Mesodermal cell (in vitro differentiated cells): ENCODE measurements at regions not wholly inside any gene's neighbourhood (a gene's known extent, or its start where the extent isn't known, plus 50 kb on each side); places are given as distances from the start of the nearest gene placed in this dataset.
"Not testable (repeated sequence)": the region's sequence is repeated elsewhere in the genome, so short reads cannot be mapped to it uniquely, and the experiment has no call there.

ENCODE experiments used
- H3K27ac ChIP-seq: 2 replicates; pipeline ENCODE4 v1.7.0; 2013; ENCODE audit warnings: mild to moderate bottlenecking, low read depth, low read length, moderate library complexity; ENCODE audit not compliant: severe bottlenecking
- H3K36me3 ChIP-seq: 2 replicates; pipeline ENCODE4 v1.7.1; 2013; ENCODE audit warnings: mild to moderate bottlenecking, low read length, moderate library complexity; ENCODE audit not compliant: control insufficient read depth, insufficient read depth
- H3K4me1 ChIP-seq: one replicate; pipeline ENCODE4 v1.7.1; 2013; ENCODE audit warnings: mild to moderate bottlenecking, low read length; ENCODE audit not compliant: insufficient read depth, control insufficient read depth, poor library complexity, severe bottlenecking
- H3K4me3 ChIP-seq: 2 replicates; pipeline ENCODE4 v1.7.0; 2013; ENCODE audit warnings: low read length, control low read depth, mild to moderate bottlenecking; ENCODE audit not compliant: insufficient read depth, poor library complexity, severe bottlenecking; ENCODE audit errors: extremely low read depth
- H3K9me3 ChIP-seq: 2 replicates; pipeline ENCODE4 v1.7.1; 2013; ENCODE audit warnings: mild to moderate bottlenecking, low read length, moderate library complexity; ENCODE audit not compliant: control insufficient read depth
- WGBS, 2 experiments: methylation state at CpG; one replicate each; pipeline ENCODE4 v1.1.5; 2013; ENCODE audit warnings: missing lambda C conversion rate in 2 of 2; ENCODE audit not compliant: insufficient coverage in 2 of 2; 5-methylcytosine and 5-hydroxymethylcytosine counted together

DNA sequence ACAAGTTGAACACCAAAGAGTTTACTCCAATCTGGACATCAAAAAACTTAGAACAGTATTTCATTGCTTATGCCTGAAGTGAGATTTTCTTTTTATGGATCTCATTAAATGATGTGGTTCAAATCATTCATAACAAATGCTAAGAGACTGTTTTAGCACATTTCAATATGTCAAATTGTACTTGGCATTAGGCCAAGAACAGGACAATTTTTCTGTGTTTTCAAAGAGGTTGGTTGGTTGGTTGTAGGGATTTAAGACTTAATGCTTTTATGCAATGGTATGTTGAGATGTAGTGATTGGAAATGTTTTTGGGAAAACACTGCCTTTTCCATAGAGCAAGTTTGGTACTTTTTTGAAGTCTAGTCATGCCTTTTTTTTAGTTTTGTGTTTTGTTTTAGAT lies 510.4 kb downstream of the ZNF674 start:
- Histone ChIP-seq H3K27ac (no peak overlapping the region), H3K36me3 (no peaks in the 10 kb centered on the region), H3K4me3 (no peak overlapping the region), H3K4me1 (no peaks in the 10 kb centered on the region), H3K9me3 (no peaks in the 10 kb centered on the region)

DNA sequence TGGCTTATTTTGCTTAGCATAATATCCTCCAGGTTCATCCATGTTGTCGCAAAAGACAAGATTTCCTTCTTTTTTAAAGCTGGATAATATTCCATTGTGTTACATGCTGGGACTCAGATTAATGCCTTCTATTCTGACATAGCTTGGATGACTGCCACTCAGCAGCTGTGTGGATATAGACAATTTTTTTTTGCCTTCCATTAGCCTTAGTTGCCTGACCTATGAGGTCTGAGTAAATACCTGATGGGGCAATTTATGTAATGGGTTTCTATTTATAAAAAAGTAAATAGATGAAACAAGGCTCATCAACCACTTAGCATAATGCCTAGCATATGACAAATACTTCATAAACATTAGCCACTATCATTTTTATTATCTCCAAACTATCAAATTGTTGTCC lies 515.4 kb downstream of the ZNF674 start:
- Histone ChIP-seq H3K4me1 (no peaks in the 10 kb centered on the region), H3K9me3 (no peaks in the 10 kb centered on the region), H3K4me3 (no peak overlapping the region), H3K36me3 (no peaks in the 10 kb centered on the region), H3K27ac (no peak overlapping the region)
- no CpG with 5 or more reads among the region's 1 CpG for WGBS, 2 experiments

DNA sequence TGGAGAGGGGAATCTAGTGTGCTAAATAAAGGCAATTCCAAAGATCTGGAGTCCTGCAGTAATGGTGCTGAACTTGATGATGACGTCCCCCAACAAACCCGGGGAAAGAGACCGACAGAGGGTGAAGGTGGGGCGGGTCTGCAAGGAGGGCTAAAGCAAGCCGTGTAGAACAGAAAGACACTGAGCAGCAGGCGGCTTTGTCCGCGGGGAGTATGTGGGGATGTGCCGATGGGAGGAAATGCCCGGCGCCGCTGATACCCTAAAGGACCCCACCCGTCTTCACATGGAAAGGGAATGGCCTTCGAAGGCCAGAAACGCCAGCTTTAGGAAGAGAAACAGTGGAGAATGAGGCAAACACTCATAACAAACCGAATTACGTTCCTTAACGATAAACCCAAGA lies 528.9 kb downstream of the ZNF674 start:
- no peak overlapping the region for H3K27ac ChIP-seq
- H3K36me3 ChIP-seq, result no peaks in the 10 kb centered on the region

DNA sequence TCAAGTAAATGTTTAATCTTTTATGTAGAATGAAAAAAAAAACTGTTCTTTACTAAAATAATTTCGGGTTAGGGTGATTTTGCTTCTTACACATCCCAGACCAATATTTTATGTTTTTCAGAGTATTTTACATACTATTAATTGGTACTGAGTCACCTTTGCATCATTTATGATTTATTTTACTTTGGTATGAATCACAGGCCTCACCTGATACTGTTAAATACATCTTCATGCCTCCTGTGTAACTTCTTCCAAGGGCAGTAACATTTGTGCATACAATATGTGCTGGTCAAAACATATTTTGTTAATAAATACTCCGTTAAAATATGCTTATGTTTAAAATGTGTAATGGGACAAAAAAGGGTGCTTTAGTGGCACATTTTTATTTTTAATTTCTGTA lies 529.6 kb downstream of the ZNF674 start:
- H3K9me3 ChIP-seq, result no peaks in the 10 kb centered on the region
- no CpG with 5 or more reads among the region's 2 CpGs for WGBS, 2 experiments
- no peaks in the 10 kb centered on the region for H3K4me1 ChIP-seq
- H3K36me3 ChIP-seq, result no peaks in the 10 kb centered on the region
- no peak overlapping the region for H3K27ac ChIP-seq
- no peak overlapping the region for H3K4me3 ChIP-seq

More for the DNA sequence above, 528.9 kb downstream of the ZNF674 start:
- Histone ChIP-seq H3K9me3 (no peaks in the 10 kb centered on the region), H3K4me3 (no peak overlapping the region), H3K4me1 (no peaks in the 10 kb centered on the region)
- WGBS, 2 experiments, result 94 to 96% methylated on average over 6 to 10 of the region's 18 CpGs

DNA sequence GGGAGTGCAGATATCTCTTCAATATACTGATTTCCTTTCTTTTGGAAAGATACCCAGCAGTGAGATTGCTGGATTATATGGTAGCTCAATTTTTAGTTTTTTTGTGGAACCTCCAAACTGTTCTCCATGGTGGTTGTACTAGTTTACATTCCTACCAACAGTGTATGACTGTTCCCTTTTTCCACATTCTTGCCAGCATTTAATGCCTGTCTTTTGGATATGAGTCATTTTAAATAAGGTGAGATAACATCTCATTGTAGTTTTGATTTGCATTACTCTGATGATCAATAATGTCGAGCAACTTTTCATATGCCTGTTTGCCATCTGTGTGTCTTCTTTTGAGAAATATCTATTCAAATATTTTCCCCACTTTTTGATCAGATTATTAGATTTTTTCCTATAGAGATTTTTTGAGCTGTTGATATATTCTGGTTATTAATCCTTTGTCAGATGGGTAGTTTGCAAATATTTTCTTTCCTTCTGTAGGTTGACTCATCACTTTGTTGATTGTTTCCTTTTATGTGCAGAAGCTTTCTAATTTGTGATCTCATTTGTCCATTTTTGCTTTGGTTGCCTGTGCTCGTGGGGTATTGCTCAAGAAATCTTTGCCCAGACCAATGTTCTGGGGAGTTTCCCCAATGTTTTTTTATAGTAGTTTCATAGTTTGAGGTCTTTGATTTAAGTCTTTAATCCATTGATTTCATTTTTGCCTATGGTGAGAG lies 552.7 kb downstream of the ZNF674 start:
- WGBS, 2 experiments, result no CpG with 5 or more reads among the region's 2 CpGs
- Histone ChIP-seq H3K4me3 (no peak overlapping the region), H3K27ac (no peak overlapping the region), H3K36me3 (no peaks in the 10 kb centered on the region), H3K4me1 (no peaks in the 10 kb centered on the region), H3K9me3 (no peaks in the 10 kb centered on the region)

DNA sequence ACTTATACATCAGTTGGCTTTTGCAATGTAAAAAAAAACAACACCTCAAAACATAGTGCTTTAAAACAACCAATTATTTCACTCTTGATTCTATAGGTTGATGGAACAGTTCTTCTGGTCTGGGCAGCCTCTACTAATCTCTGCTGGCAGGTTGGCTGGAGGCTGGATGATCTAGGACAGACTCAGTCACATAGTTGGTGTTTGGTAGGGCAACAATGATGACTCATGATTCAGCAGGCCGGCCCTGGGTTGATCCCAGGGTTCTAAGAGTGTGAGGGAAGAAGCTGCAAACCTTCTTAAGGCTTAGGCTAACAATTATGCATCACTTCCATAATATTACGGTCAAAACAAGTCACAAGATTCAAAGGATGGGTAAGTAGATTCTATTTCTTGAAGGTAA lies 558.2 kb downstream of the ZNF674 start:
- H3K9me3 ChIP-seq, result no peaks in the 10 kb centered on the region
- H3K4me3 ChIP-seq, result no peak overlapping the region
- no peaks in the 10 kb centered on the region for H3K4me1 ChIP-seq
- no peak overlapping the region for H3K27ac ChIP-seq
- no CpG with 5 or more reads among the region's 2 CpGs for WGBS, 2 experiments
- no peaks in the 10 kb centered on the region for H3K36me3 ChIP-seq

DNA sequence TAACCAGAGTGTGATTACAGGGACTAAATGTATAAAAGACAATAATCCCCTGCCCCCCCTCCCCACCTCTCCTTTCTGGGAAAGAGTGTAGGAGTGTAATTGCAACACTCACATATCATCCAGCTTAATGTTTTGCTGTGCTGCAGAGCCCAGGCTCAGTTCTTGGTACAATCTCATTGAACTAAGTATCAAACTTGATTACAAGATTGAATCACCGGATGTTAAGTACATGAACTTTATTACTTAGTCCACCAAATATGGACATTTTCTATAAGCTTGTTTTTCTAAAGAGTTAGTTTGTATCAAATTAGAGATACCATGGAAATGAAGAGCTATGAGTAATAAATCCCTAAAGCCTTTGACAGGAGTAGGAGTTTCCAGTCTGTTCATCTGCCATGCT lies 559.1 kb downstream of the ZNF674 start:
- Histone ChIP-seq H3K4me1 (no peaks in the 10 kb centered on the region), H3K4me3 (no peak overlapping the region), H3K9me3 (no peaks in the 10 kb centered on the region), H3K27ac (no peak overlapping the region), H3K36me3 (no peaks in the 10 kb centered on the region)
- no CpG with 5 or more reads among the region's 1 CpG for WGBS, 2 experiments

DNA sequence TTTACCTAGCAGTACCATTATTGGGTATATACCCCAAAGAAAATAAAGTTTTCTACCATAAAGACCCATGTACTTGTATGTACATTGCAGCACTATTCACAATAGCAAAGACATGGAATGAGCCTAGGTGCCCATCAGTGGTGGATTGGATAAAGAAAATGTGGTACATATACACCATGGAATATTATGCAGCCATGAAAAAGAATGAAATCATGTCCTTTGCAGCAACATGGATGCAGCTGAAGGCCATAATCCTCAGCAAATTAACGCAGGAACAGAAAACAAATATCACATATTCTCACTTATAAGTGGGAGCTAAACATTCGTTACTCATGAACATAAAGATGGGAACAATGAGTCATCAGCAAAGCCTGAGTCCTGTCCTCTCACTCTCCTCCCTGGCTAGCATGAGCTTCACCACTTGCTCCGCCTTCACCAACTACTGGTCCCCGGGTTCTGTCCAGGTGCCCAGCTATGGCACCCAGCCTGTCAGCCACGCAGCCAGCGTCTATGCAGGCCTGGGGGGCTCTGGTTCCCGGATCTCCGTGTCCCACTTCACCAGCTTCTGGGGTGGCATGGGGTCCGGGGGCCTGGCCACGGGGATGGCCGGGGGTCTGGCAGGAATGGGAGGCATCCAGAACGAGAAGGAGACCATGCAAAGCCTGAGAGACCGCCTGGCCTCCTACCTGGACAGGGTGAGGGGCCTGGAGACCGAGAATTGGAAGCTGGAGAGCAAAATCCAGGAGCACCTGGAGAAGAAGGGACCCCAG lies 562.1 kb downstream of the ZNF674 start:
- H3K27ac ChIP-seq, H3K9me3 ChIP-seq, H3K36me3 ChIP-seq, H3K4me3 ChIP-seq, H3K4me1 ChIP-seq: not testable (repeated sequence)
- 83 to 92% methylated on average over 2 to 8 of the region's 14 CpGs for WGBS, 2 experiments

DNA sequence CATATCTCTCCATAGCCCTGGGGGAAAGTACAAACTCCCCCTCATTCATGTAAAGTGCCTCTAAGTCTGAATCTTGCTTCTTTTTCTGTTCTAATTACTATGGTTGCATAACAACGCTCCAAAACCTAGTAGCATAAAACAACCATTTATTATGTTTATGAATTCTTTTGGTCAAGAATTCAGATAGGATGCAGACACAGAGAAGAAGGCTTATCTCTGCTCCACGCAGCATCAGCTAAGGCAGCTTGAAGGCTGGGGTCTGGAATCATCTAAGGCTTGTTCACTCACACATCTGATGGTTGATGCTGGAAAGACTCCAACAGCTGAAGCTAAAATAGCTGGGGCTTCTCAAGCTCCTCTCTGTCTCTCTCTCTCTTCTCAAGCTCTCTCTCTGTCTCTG lies 564.5 kb downstream of the ZNF674 start:
- no peaks in the 10 kb centered on the region for H3K9me3 ChIP-seq
- H3K4me3 ChIP-seq, result no peak overlapping the region
- H3K36me3 ChIP-seq, result no peaks in the 10 kb centered on the region
- H3K4me1 ChIP-seq, result no peaks in the 10 kb centered on the region
- WGBS, 2 experiments, result no CpG with 5 or more reads among the region's 2 CpGs
- no peak overlapping the region for H3K27ac ChIP-seq

DNA sequence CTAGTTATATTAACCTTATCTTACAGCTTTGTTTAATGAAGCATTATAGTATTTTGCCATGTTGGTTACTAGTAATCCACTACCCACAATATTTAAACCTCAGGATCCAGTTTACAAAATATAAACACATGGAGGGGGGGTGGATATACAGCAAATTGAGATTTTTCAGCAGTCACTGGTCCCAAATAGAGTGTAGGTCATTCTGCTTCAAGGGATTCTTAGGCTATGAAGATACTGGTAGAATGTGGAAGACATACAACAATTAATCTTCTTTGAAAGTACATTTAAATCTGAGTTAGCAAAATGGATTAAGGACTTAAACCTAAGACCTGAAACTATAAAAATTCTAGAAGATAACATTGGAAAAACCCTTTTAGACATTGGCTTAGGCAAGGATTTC lies 569.6 kb downstream of the ZNF674 start:
- H3K4me3 ChIP-seq, result no peak overlapping the region
- H3K9me3 ChIP-seq, result no peaks in the 10 kb centered on the region
- no peaks in the 10 kb centered on the region for H3K4me1 ChIP-seq
- H3K36me3 ChIP-seq, result no peaks in the 10 kb centered on the region
- H3K27ac ChIP-seq, result no peak overlapping the region

DNA sequence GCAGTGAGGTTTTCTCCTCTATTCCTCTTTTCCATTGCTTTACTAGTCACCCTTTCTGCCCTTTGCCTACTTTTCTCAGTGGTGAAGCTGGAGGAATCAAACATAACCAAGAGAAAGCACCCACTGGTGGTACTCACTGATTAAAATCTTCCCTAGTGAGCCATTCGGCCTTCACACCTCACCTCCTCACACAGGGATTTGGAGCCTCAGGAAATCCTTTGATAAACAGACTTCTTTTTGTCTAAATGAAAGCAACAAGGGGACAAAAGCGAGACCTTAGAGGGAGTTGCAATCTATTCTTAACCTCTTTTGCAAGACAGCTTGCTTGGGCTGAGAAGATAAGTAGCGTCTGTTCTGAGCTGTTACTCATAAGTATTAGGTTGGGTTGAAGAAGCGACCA lies 572.6 kb downstream of the ZNF674 start:
- Histone ChIP-seq H3K36me3 (no peaks in the 10 kb centered on the region), H3K4me3 (no peak overlapping the region), H3K27ac (no peak overlapping the region), H3K9me3 (no peaks in the 10 kb centered on the region), H3K4me1 (no peaks in the 10 kb centered on the region)
- WGBS, 2 experiments, result 40% methylated on average over 1 of the region's 4 CpGs; no CpG with 5 or more reads in 1 of the 2 experiments
